ENCODE measurements at regions not wholly inside any gene's neighbourhood (a gene's known extent, or its start where the extent isn't known, plus 50 kb on each side); places are given as distances from the start of the nearest gene placed in this dataset.

DNA sequence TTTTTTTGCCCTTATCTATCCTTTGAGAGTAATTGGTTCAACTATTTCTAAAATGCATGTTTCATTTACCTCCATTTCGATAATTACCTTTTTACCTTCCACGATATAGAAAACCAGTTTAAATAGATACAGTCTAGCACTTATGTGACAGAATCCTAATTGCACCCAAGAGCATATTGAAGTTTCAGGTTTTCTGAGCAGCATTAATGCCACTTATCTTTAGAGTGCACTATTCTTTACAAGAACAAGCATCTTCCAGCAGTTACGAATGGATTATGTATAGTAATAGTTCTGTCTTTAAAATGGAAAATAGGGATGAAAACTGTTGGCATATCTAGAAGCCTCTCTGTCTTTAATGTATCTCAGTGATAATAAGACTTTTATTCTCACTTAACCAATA, 82.2 kb upstream of the ATXN7L3B start:
- no peaks in the 10 kb centered on the region for H3K79me2 ChIP-seq (ENCODE audit: low read length)
- no peaks in the 10 kb centered on the region for H3K27me3 ChIP-seq (replicated peaks; ENCODE audit: insufficient read depth, low read length)
- no peak overlapping the region for H3K4me2 ChIP-seq (ENCODE audit: low read depth, low read length)
- H3K4me1 ChIP-seq (ENCODE audit: low read length): no peaks in the 10 kb centered on the region
- H3F3A ChIP-seq (ENCODE audit: insufficient read depth, low read length): no peaks in the 10 kb centered on the region
- H3K27ac ChIP-seq (ENCODE audit: low read length): no peak overlapping the region
- no peak overlapping the region for H3K9ac ChIP-seq (ENCODE audit: low read length)
- no peak overlapping the region for H3K4me3 ChIP-seq (ENCODE audit: low read length)
- TF ChIP-seq EZH2phosphoT487 (IDR thresholded peaks at IDR 0.05; ENCODE audit: low read length) (no peak), EZH2 (optimal IDR thresholded peaks at IDR 0.05; ENCODE audit: low read depth, low read length) (no peak)
- TF ChIP-seq, protein P1, sequence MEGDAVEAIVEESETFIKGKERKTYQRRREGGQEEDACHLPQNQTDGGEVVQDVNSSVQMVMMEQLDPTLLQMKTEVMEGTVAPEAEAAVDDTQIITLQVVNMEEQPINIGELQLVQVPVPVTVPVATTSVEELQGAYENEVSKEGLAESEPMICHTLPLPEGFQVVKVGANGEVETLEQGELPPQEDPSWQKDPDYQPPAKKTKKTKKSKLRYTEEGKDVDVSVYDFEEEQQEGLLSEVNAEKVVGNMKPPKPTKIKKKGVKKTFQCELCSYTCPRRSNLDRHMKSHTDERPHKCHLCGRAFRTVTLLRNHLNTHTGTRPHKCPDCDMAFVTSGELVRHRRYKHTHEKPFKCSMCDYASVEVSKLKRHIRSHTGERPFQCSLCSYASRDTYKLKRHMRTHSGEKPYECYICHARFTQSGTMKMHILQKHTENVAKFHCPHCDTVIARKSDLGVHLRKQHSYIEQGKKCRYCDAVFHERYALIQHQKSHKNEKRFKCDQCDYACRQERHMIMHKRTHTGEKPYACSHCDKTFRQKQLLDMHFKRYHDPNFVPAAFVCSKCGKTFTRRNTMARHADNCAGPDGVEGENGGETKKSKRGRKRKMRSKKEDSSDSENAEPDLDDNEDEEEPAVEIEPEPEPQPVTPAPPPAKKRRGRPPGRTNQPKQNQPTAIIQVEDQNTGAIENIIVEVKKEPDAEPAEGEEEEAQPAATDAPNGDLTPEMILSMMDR (IDR thresholded peaks at IDR 0.05; ENCODE audit: low read length): no peak
- DNase-seq: no peak
- no peaks in the 10 kb centered on the region for H3K9me2 ChIP-seq (replicated peaks; ENCODE audit: insufficient read depth, low read length)
- H3K36me3 ChIP-seq (replicated peaks; ENCODE audit: insufficient read depth, low read length): no peaks in the 10 kb centered on the region
- no peak overlapping the region for H2AFZ ChIP-seq (ENCODE audit: low read length)
- H3K9me3 ChIP-seq (replicated peaks; ENCODE audit: insufficient read depth, low read length): no peaks in the 10 kb centered on the region
- H4K20me1 ChIP-seq (ENCODE audit: insufficient read depth, low read length): no peaks in the 10 kb centered on the region

DNA sequence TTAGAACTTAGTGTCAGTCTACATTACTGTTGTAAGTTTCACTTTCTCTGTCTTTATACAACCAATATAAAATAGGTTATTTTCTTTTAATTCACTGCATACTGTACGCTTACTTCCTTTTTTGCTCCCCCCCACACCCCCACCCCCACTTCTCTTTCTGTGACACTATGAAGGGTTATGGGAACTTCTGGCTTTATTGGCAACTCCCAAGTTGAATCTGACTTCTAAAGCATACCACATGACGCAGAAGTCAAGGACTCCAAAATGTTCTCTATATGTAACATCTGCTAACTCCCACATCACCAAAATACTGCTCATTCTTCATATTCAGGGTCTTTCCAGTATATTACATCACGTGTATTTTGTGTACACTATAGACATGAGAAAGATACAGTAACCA, 81.2 kb upstream of the ATXN7L3B start:
- Histone ChIP-seq H3K9me2 (replicated peaks; ENCODE audit: insufficient read depth, low read length) (no peaks in the 10 kb centered on the region), H4K20me1 (ENCODE audit: insufficient read depth, low read length) (no peaks in the 10 kb centered on the region), H2AFZ (ENCODE audit: low read length) (no peak overlapping the region), H3K36me3 (replicated peaks; ENCODE audit: insufficient read depth, low read length) (no peaks in the 10 kb centered on the region), H3F3A (ENCODE audit: insufficient read depth, low read length) (no peaks in the 10 kb centered on the region), H3K27me3 (replicated peaks; ENCODE audit: insufficient read depth, low read length) (no peaks in the 10 kb centered on the region), H3K9ac (ENCODE audit: low read length) (no peak overlapping the region), H3K9me3 (replicated peaks; ENCODE audit: insufficient read depth, low read length) (no peaks in the 10 kb centered on the region), H3K4me1 (ENCODE audit: low read length) (no peaks in the 10 kb centered on the region), H3K4me2 (ENCODE audit: low read depth, low read length) (no peak overlapping the region), H3K27ac (ENCODE audit: low read length) (no peak overlapping the region), H3K79me2 (ENCODE audit: low read length) (no peaks in the 10 kb centered on the region), H3K4me3 (ENCODE audit: low read length) (no peak overlapping the region)
- no peak for DNase-seq
- TF ChIP-seq EZH2 (optimal IDR thresholded peaks at IDR 0.05; ENCODE audit: low read depth, low read length) (no peak), EZH2phosphoT487 (IDR thresholded peaks at IDR 0.05; ENCODE audit: low read length) (no peak)
- TF ChIP-seq, protein P1 (IDR thresholded peaks at IDR 0.05; ENCODE audit: low read length): no peak

DNA sequence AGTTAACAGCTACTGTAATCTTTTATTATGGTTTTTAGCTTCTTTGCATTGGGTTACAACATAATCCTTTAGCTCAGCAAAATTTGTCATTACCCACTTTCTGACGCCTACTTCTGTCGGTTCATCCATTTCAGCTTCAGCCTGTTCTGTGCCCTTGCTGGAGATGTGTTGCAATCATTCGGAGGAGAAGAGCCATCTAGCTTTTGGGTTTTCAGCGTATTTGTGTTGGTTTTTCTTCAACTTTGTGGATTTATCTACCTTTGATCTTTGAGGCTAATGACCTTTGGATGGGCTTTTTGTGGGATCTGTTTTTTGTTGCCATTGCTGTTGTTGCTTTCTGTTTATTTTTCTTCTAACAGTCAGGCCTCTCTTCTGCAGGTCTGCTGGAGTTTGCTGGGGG, 69.2 kb upstream of the ATXN7L3B start:
- no peaks in the 10 kb centered on the region for H3K36me3 ChIP-seq (replicated peaks; ENCODE audit: insufficient read depth, low read length)
- H3K27me3 ChIP-seq (replicated peaks; ENCODE audit: insufficient read depth, low read length): no peaks in the 10 kb centered on the region
- no peak overlapping the region for H2AFZ ChIP-seq (ENCODE audit: low read length)
- no peak overlapping the region for H3K27ac ChIP-seq (ENCODE audit: low read length)
- H3K79me2 ChIP-seq (ENCODE audit: low read length): no peaks in the 10 kb centered on the region
- H3K4me2 ChIP-seq (ENCODE audit: low read depth, low read length): no peak overlapping the region
- TF ChIP-seq EZH2 (optimal IDR thresholded peaks at IDR 0.05; ENCODE audit: low read depth, low read length) (no peak), EZH2phosphoT487 (IDR thresholded peaks at IDR 0.05; ENCODE audit: low read length) (no peak)
- TF ChIP-seq, protein P1 (IDR thresholded peaks at IDR 0.05; ENCODE audit: low read length): no peak
- H3K9me3 ChIP-seq (replicated peaks; ENCODE audit: insufficient read depth, low read length): no peaks in the 10 kb centered on the region
- no peaks in the 10 kb centered on the region for H3F3A ChIP-seq (ENCODE audit: insufficient read depth, low read length)
- H3K9me2 ChIP-seq (replicated peaks; ENCODE audit: insufficient read depth, low read length): no peaks in the 10 kb centered on the region
- no peaks in the 10 kb centered on the region for H3K4me1 ChIP-seq (ENCODE audit: low read length)
- H4K20me1 ChIP-seq (ENCODE audit: insufficient read depth, low read length): no peaks in the 10 kb centered on the region
- no peak overlapping the region for H3K9ac ChIP-seq (ENCODE audit: low read length)
- no peak for DNase-seq
- no peak overlapping the region for H3K4me3 ChIP-seq (ENCODE audit: low read length)

Data from MM.1S (cell line).